ENCODE measurements at regions not wholly inside any gene's neighbourhood (a gene's known extent, or its start where the extent isn't known, plus 50 kb on each side); places are given as distances from the start of the nearest gene placed in this dataset.

DNA sequence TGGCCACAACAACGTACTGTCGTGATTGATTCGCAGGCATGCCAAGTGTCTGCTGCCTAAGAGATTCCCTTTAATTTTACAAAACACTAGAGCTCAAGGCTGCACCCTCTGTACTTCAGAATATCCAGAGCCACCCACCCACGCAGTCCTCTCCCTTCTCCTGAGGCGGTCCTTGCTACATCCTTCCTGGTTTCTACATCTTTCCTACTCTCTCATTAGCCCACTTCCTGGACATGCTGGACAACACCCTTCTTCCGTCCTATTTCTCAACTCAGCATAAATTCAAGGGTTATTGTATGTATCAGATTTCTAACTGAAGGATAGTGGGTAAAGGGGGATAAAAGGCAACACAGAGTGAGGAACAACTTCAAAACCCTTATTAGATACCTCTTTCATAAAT, 148.4 kb upstream of the MAP3K1 start:
- no peak for TF ChIP-seq CTCF (conservative IDR thresholded peaks at IDR 0.05; ENCODE audit: low read length)
- TF ChIP-seq EZH2phosphoT487 (IDR thresholded peaks at IDR 0.05; ENCODE audit: borderline replicate concordance): no peak

Data from Loucy (cell line).